ENCODE measurements at regions not wholly inside any gene's neighbourhood (a gene's known extent, or its start where the extent isn't known, plus 50 kb on each side); places are given as distances from the start of the nearest gene placed in this dataset.
A peak's percentile ranks its signal among the peaks of the same experiment; 100 is the strongest.
"Not testable (repeated sequence)": the region's sequence is repeated elsewhere in the genome, so short reads cannot be mapped to it uniquely, and the experiment has no call there.

GRCh38 chr2:194718881-194719280 lies 938.1 kb upstream of the SLC39A10 start:
- DNase-seq (ENCODE audit: low spot score) (no peak), FAIRE-seq (no peak)

DNA sequence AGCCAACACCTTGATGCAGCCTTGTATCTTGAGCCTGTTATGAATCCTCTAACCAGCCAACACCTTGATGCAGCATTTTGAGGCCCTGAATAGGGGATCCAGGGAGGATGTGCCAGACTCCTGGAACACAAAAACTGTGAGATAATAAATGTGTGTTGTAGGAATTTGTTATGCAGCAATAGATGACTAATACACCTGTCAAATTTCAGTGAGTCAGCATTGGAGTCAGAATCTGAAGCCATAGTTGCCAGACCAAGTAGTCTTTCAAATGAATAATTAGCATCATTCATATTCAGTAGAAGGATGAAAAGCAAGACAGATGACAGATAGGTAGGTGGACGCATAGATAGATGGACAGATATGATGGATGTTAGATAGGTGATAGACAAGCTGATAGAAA lies 942.5 kb upstream of the SLC39A10 start:
- FAIRE-seq (no peak), DNase-seq (ENCODE audit: low spot score) (peak; percentile 1)

DNA sequence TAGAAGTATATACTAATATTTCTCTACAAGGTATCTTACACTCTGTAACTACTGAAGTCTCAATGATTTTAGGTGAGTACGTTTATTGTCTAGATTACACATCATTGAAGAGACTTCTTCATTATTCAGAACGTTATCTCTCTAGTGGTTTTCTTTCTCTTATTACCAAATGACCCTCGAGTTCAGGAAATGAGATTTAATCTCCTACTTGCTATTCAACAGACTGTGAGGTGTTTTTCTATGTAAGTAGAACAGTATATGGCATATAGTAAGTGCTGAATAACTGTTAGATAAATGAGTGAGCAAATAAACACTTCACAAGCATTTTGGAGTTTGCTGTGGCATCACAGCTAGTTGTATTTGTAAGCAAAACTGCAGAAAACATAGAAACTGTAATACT lies 947.2 kb upstream of the SLC39A10 start:
- DNase-seq (ENCODE audit: low spot score) (no peak), FAIRE-seq (no peak)

DNA sequence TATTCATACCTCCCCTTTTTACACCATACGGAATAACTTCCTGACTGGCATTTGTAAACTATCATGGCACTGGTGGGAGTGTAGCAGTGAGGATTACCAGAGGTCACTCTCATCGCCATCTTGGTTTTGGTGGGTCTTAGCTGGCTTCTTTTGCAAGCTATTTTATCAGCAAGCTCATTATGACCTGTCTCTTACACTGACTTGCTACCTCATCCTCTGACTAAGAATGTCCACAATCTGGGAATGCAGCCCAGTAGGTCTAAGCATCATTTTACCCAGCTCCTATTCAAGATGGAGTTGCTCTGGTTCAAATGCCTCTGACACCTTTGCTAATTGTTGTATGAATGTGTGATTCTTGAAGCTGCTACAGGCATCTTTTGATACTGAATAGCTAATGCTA lies 950.8 kb upstream of the SLC39A10 start:
- DNase-seq (ENCODE audit: low spot score) (no peak), FAIRE-seq (no peak)

- FAIRE-seq (no peak), DNase-seq (ENCODE audit: low spot score) (no peak)
Measured at GRCh38 chr2:194705398-194705797, 951.6 kb upstream of the SLC39A10 start.

GRCh38 chr2:194700726-194701125 lies 956.3 kb upstream of the SLC39A10 start:
- FAIRE-seq = no peak
- DNase-seq (ENCODE audit: low spot score) = no peak

- no peak for FAIRE-seq
- no peak for DNase-seq (ENCODE audit: low spot score)
Measured at GRCh38 chr2:194700116-194700515, 956.9 kb upstream of the SLC39A10 start.

DNA sequence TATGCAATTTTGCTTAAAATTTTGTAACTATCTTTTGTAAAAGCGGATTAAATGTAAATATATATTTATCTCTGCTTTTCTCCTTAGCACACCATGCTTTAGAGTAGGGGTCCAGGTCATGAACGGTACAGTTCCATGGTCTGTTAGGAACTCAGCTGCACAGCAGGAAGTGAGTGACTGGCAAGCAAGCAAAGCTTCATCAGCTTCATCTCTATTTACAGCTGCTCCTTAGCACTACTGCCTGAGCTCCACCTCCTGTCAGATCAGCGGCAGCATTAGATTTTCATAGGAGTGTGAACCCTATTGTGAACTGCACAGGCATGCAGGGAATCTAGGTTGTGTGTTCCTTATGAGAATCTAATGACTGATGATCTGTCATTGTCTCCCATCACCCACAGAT lies 959.0 kb upstream of the SLC39A10 start:
- no peak for DNase-seq (ENCODE audit: low spot score)
- no peak for FAIRE-seq

- no peak for FAIRE-seq
Measured at GRCh38 chr2:194697439-194697838, 959.6 kb upstream of the SLC39A10 start.

DNA sequence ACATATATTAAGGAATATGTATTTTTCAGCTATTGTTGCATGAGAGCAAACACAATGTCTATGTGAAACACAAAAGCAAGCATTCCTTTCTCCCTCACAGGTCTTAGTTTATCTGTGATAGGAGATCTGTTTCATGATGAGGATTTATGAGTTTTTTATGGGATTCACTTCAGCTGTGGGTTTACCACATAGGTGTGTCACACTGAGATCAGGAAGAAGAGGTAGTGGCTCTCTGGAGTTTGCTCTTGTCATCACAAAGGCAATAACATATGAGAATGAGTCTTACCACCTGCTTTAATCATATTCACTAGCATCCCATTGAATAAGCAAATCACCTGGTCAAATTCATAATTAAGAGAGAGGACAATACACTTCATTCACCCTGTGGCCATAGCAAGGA lies 960.3 kb upstream of the SLC39A10 start:
- DNase-seq (ENCODE audit: low spot score) = no peak
- no peak for FAIRE-seq

More at GRCh38 chr2:194697439-194697838, 959.6 kb upstream of the SLC39A10 start:
- no peak for DNase-seq (ENCODE audit: low spot score)

- FAIRE-seq = no peak
Measured at GRCh38 chr2:194686569-194686968, 970.5 kb upstream of the SLC39A10 start.

DNA sequence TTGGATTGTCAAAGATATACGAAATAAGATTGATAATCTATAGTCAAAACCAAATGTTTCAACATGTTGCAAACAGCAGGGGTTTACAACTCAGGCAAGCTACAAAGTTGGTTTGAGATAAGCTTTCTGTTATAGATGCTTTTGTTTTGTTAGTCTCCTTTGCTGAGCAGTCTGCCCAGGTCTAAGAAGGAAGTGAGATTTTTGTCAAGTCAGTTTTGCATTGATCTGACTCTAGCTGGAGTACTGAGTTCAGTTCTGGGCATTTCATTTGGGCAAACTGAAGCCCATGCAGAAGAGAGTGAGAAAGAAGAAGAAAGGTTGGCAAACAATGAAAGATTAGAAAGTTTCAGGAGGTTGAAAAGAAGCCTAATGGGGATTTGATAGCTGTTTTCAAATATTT lies 983.0 kb upstream of the SLC39A10 start:
- no peak for DNase-seq (ENCODE audit: low spot score)
- FAIRE-seq = no peak

More at GRCh38 chr2:194686569-194686968, 970.5 kb upstream of the SLC39A10 start:
- no peak for DNase-seq (ENCODE audit: low spot score)

DNA sequence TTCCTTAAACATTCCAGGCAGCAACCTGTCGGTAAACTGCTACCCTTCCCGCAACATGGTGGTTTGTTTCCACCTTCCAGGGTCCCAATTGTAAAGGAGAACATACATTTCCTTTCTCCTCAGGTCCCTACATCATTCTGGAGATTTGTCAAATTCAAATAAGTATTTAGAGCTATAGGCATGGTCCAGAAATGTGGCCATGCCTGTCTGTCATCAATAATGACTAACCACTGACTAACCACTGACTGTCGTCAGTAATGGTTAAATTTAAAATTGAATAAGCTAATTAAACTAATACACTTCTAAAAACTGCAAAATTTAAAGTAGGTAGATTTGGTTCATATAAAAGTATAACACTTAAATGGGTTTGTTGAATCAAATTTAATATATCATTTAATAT lies 984.0 kb upstream of the SLC39A10 start:
- no peak for DNase-seq (ENCODE audit: low spot score)
- no peak for FAIRE-seq

DNA sequence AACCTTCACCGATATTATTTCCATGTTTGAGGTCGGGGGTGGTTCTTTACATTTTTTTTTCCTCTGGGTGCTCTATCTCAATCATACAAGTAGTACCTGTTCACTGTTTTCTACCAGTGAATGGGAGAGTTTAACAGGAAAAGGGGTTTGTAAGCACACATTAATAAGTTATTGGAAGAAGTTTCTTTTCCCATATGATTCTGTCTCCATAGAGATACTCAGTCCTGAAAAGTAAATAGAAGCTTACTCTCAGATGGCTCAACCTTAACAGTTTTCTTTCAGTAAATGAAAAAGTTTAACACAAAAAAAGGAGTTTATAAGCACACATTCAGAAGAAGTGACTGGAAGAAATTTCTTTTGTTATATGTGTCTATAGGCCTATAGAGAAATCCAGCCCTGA lies 995.6 kb upstream of the SLC39A10 start:
- DNase-seq (ENCODE audit: low spot score) (no peak), FAIRE-seq (no peak)

DNA sequence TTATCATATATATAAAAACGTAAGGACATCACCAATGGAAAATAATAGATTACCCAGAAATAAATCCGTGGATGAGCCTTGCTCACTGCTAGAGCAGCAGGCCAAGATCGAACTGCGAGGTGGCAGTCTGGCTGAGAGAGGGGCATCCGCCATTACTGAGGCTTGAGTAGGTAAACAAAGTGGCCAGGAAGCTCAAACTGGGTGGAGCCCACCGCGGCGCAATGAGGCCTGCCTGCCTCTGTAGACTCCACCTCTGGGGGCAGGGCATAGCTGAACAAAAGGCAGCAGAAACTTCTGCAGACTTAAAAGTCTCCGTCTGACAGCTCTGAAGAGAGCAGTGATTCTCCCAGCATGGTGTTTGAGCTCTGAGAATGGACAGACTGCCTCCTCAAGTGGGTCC lies 1018.0 kb upstream of the SLC39A10 start:
- FAIRE-seq = not testable (repeated sequence)

DNA sequence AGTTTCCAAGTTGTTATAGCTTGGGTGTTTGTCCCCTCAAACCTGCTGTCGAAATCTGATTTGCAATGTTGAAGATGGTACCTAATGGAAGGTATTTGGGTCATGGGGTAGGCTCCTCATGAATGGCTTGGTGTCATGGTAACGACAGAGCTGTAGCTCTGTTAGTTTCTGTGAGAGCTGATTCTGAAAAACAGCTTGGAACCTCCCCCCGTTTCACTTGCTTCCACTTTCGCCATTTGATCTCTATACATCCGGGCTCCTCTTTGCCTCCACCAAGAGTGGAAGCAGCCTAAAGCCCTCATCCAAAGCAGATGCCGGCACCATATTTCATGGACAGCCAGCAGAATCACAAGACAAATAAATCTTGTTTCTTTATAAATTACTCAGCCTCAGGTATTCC lies 1035.1 kb upstream of the SLC39A10 start:
- FAIRE-seq (no peak), DNase-seq (ENCODE audit: low spot score) (no peak)

More for the DNA sequence above, 1018.0 kb upstream of the SLC39A10 start:
- not testable (repeated sequence) for DNase-seq (ENCODE audit: low spot score)

GRCh38 chr2:194619366-194619765 lies 1037.7 kb upstream of the SLC39A10 start:
- FAIRE-seq (no peak), DNase-seq (ENCODE audit: low spot score) (no peak)

GRCh38 chr2:194618432-194618831 lies 1038.6 kb upstream of the SLC39A10 start:
- FAIRE-seq (no peak), DNase-seq (ENCODE audit: low spot score) (no peak)

DNA sequence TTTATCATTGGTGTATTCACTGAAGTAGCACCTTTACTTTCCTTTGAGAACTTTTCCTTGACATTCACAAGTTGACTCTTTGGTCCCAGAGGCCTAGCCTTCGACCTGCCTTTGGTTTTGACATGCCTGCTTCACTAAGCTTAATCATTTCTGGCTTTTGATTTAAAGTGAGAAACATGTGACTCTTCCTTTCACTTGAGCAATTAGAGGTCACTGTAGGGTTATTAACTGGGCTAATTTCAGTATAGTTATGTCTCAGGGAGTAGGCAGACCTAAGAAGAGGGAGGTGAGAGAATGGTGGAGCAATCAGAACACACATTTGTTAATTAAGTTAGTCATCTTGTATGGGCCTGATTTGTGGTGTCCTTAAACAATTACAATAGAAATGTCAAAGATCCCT lies 1040.7 kb upstream of the SLC39A10 start:
- DNase-seq (ENCODE audit: low spot score) = no peak
- no peak for FAIRE-seq

- FAIRE-seq (no peak), DNase-seq (ENCODE audit: low spot score) (no peak)
Measured at GRCh38 chr2:194610297-194610696, 1046.7 kb upstream of the SLC39A10 start.

DNA sequence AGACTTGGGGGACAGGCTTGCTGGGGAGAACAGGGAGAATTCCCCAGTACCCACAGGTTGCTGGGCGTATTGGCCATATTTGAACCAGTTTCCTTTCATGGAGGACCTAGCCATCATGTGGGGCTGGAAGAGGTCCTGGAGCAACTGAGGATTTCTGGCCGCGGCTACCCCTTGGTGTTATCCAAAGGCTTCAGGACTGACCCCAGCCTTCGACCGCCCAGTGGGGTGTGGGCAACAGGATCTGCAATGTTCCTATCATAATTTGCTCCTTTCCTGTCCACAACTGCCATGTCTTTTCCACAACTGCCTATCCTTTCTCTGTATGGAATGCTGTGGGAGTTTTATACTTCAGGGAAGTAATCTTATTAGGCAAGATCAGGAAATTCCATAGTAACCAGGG lies 1053.6 kb upstream of the SLC39A10 start:
- FAIRE-seq = no peak
- DNase-seq (ENCODE audit: low spot score) = no peak

GRCh38 chr2:194602750-194603149 lies 1054.3 kb upstream of the SLC39A10 start:
- FAIRE-seq = no peak
- DNase-seq (ENCODE audit: low spot score) = no peak

- FAIRE-seq (no peak), DNase-seq (ENCODE audit: low spot score) (no peak)
Measured at GRCh38 chr2:194591192-194591591, 1065.8 kb upstream of the SLC39A10 start.

DNA sequence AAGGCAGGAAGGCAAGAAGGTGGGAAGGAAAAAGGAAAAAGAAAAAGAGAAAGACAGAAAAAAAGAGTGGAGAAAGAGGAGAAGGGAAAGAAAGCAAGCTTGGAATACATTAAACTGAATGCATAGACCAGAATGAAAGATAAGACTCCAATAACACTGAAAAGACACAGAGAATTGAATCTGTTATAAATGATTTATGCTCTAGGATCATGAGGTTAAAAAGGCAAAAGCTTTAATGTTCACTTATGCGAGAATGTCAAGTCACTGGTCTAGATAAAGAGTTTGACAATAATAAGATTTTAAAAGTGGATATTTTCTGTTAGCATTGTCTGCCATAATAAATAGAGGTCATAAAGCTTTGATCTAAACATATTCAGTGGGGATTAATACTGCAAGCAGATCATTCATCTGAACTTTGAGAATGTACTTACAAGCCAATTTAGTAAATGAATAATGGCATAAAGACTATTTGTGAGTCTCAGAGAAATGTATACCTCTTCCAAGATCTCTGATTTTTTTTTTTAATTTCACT lies 1069.2 kb upstream of the SLC39A10 start:
- DNase-seq (ENCODE audit: low spot score) = no peak

More for the DNA sequence above, 1069.2 kb upstream of the SLC39A10 start:
- FAIRE-seq = no peak
